HG03135 (cell line): ENCODE measurements at regions not wholly inside any gene's neighbourhood (a gene's known extent, or its start where the extent isn't known, plus 50 kb on each side); places are given as distances from the start of the nearest gene placed in this dataset.

Experiments
- ATAC-seq: cut with Tn5 transposase; IDR thresholded peaks from one replicate; pipeline ENCODE4 v1.9.1; 2021; ENCODE audit warnings: mild to moderate bottlenecking, moderate library complexity; ENCODE audit not compliant: unreplicated experiment

- no peak for ATAC-seq
These were observed 158.2 kb upstream of the PPP2R2B start for GRCh38 chr5:147036691-147037245.

GRCh38 chr5:147037515-147038205, 159.1 kb upstream of the PPP2R2B start:
- no peak for ATAC-seq

DNA sequence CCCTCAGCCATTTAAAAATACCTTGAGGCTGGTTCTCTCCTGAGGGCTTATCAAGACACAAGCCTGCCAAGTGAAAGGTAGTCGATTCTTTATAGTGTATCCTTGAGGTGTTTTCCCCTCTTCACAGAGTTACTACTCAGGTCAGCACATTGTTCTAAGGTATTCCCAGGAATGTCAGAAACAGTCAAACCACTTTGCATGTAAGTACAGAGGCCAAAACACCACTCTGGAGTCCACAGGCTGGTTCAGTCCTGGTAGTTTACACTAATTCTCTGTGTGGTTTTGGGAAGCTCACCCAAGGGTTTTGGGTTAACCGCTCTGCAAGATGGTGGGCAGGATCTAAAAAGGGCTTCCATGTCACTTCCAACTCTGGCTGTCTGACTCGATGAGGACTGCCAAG, 162.3 kb upstream of the PPP2R2B start:
- ATAC-seq, result no peak

DNA sequence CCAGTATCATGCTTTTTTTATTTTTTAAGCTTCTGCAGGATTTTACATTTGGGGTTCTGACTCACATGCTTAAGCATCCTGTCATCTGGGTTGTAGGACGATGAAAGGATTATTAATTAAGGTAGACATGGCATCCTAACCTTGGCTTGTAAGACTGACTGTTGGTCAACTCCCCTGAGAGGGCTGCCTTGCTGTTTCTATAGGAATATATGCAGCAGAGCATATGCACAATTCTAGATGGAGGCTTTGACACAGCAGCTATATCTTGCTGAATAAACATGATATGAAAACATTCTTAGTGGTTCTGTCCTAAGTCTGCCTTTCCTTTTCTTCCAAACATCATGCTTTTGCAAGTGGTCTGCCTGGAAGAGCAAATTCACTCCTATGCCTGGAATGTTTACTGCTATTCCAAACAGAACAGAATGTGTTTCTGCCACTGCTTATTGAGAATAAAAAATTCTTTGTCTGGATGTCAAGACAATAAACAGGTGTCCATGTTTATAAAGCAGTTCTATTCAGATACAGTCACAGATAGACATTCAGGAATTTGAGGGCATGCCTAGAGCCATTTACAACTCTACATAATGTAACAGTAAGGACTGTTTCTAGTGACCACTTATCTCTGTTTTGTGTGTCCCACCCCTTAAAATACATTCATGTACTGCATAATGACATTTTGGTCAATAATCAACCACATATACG, 166.2 kb upstream of the PPP2R2B start:
- no peak for ATAC-seq

GRCh38 chr5:147045290-147045689, 166.7 kb upstream of the PPP2R2B start:
- no peak for ATAC-seq

- ATAC-seq, result no peak
These were observed 167.7 kb upstream of the PPP2R2B start for GRCh38 chr5:147046281-147046680.

- ATAC-seq, result no peak
These were observed 168.3 kb upstream of the PPP2R2B start for GRCh38 chr5:147046894-147047293.

DNA sequence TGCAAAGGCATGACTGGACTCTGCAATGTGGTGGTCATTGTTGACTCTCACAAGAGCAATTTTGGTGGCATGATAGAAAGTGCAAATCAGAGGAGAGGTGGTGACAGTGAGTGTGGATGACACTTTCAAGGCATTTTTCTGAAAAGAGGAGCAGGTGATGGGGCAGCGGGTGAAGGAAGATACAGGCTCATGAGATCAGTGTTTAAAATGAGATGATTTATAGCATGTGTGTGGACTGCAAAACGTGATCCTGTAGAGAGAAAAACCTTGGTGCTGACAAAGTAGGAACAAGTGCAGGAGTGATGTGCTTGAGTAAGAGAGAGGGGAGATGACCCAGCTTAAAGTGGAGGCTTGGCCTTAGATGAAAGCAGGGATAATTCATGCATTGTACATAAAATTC, 171.2 kb upstream of the PPP2R2B start:
- no peak for ATAC-seq

DNA sequence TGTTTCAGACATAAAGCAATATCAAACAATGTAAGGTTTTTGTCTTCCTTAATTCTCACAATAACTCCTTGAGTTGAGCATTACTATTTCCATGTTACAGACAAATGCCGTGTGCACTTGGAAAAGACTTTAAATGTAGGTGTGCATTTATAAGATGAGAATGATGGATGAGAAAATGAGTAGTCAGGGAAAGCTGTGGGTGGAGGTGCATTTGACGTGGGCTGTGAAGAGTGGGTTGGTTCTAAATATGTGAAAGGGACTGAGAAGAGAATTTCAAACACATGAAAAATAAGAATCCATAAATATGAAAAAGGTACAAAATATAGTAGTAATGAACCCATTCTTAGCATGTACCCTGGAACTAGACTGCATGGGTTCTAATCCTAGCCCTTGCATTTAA, 171.6 kb upstream of the PPP2R2B start:
- ATAC-seq, result no peak

DNA sequence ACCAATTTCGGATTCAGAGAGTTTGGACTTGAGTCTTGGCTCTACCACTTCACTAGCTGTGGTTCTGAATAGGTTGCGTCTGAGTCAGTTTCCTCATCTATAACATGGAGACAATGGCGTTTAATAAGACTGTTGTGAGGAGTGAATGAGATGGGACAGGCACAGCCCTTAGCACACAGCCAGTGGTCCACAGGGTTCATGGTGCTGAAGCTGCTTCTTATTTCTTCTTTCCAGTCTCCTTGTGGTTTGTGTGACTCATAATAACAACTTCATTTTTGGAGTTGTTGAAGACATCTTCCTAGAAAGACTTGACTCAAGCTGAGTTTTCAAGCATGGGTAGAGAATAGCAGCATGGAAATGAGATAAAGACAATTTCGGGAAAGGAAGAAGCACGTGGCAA, 172.6 kb upstream of the PPP2R2B start:
- no peak for ATAC-seq

- no peak for ATAC-seq
These were observed 174.0 kb upstream of the PPP2R2B start for GRCh38 chr5:147052519-147052918.

DNA sequence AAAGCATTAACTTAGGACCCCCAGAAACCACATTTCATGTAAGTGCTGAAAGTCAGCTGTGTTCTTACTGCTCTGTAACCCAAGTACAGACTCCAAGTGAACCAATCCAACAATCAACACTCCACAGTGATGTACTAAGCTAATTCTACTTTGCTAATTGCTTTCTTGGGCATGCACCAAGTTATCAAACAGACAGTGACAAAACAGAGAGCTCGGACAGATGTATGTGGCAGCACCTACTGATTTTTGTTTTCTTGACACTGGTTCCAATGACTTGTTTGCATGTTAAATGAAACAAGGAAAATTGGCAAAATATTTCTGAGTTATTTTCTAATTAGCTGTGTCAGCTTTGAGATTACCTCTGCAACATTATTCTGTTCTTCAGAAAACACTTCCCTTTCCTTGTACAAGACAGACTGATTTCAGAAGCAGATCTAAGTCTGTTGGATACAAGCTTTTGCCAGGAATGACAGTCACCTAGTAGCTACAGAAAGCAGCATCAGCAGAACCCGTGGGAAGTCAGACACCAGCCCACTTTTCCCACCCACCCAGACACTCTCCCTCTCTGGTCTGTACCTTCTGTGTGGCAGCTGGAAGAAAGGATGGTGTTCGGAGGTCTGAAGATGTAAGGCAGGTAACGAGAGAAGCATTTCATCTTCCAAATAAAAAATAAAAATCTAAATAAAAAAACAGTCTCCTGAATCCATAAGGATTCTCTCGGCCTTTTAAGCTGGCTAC, 176.7 kb upstream of the PPP2R2B start:
- no peak for ATAC-seq

DNA sequence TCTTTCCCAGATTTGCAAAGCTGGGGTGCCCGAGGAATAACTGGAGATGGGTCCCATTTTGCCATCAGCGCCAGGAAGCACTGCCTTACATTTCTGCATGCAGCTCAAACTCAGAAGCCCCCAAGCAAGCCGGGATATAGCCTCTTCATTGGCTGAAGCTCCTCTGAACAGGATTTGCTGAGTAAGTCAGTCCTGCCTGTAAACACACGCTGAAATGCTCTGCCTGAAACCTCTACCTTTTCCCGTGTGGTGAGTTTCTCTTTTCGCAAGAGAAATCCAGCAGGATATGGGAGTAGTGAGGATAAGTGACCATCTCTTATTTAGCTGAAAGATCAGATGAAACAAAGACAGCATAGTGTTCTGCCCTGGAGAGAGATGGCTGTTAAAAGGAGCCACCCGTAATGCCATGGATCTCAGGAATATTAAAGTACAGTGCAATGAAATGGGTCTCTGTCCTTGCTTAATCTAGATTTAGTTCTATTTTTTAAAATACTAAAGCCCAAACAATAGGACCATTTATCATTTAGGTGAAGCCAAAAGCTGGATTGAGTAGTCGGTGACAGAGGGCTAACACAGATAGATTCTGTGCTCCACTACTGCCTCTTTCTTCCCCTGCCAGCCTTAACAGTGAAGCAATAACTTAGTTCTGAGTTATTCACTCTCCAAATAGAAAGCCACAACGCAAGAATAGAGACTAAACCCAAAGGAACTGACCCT, 177.5 kb upstream of the PPP2R2B start:
- no peak for ATAC-seq

- no peak for ATAC-seq
These were observed 177.8 kb upstream of the STK32A start for GRCh38 chr5:147057051-147057450.

DNA sequence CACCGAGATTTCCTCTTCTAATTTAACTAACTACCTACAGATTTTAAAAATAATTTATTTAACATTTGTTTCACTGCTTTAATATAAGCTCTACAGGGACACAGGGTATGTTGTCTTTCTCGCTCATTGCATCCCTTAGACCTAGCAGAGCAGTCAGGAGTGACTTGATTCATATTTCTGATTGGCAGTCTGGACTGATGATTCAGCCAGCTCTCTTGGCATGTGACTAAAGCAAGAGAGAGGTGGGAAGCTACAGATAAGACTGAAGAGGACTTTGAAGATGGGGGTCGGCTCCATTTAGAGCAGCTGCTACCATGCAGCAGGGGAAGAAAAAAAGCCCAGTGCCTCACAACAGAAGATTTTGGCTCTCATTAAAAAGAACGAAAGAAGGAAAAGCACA, 173.4 kb upstream of the STK32A start:
- no peak for ATAC-seq

- ATAC-seq, result no peak
These were observed 172.4 kb upstream of the STK32A start for GRCh38 chr5:147062427-147062826.

GRCh38 chr5:147063943-147064342, 170.9 kb upstream of the STK32A start:
- ATAC-seq, result no peak

DNA sequence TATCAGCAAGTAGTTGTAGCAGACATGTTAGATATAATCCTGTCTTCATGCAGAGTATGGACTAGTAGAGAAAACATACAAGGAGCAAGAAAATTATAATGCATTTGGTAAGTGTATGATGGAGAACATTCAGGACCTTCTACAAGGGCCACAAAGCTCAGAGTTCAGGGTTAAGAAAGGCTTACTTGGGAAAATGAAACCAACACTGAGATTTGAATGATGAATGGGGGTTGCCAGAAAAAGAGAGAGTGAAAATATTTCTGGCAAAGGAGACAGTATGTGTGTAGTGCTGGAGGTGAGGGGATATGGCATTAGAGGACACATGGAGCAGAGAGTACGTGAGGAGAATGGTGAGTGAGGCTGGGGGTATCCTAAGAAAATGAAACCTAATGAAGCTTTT, 169.8 kb upstream of the STK32A start:
- ATAC-seq, result peak; percentile 72

GRCh38 chr5:147068998-147069397, 165.8 kb upstream of the STK32A start:
- ATAC-seq, result no peak

DNA sequence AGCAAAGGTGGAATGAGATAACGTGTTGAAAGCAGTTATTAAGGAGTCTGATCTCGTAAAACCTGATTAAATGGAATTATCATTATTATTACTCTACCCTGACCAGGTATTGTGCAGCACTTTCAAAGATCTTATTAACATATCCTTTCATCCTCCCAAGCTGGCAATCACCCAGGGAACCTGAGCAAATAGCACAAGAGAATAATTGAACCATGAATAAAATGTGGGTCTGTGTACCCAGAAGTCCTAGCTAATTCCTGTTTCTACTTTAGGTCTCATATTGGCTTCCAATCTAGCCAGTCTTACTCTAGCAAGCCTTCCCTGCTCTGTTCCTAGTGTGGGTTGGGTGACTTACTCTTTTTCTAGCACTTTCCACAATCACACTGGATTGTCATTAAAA, 162.2 kb upstream of the STK32A start:
- no peak for ATAC-seq

DNA sequence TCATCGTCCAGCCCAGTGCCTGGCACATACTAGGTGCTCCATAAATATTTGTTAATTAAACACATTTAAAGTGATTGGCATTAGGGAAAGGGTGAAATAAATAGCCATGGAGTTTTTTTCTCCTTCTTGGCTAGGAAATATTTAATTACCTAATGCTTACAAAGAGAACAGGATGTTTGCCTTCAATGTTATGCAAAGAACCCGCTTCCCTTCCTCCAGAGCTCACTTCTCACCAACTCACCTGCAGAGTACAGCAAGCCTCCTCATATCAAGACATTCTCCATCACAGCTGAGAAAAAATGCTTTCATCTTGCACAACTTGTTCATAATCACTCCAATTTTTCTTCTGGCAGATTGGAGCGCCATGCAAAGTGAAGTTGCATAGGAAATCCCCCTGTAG, 161.7 kb upstream of the STK32A start:
- ATAC-seq, result no peak
